H9 (cell line): ENCODE measurements at regions not wholly inside any gene's neighbourhood (a gene's known extent, or its start where the extent isn't known, plus 50 kb on each side); places are given as distances from the start of the nearest gene placed in this dataset.

Experiments used
- DNase-seq: peaks from one replicate; pipeline ENCODE4 v3.0.0-alpha.2; 2017
- H2AFZ ChIP-seq: one replicate; pipeline ENCODE4 v1.6.1; 2013; ENCODE audit warnings: mild to moderate bottlenecking, low read length, control low read depth, moderate library complexity
- H2AK5ac ChIP-seq: 2 replicates; pipeline ENCODE4 v1.6.1; 2013; ENCODE audit warnings: low read length, control low read depth, mixed read lengths; ENCODE audit not compliant: insufficient read length
- H2BK120ac ChIP-seq: one replicate; pipeline ENCODE4 v1.6.1; 2013; ENCODE audit warnings: low read depth, mild to moderate bottlenecking, low read length, control low read depth, inconsistent platforms; ENCODE audit not compliant: poor library complexity, severe bottlenecking
- H2BK12ac ChIP-seq: 2 replicates; pipeline ENCODE4 v1.6.1; 2013; ENCODE audit warnings: low read length, control low read depth, mixed read lengths, low read depth; ENCODE audit not compliant: insufficient read length
- H2BK15ac ChIP-seq: 2 replicates; pipeline ENCODE4 v1.6.1; 2013; ENCODE audit warnings: low read depth, low read length, control low read depth
- H2BK20ac ChIP-seq: one replicate; pipeline ENCODE4 v1.6.1; 2013; ENCODE audit warnings: low read depth, mild to moderate bottlenecking, low read length, control low read depth, inconsistent platforms; ENCODE audit not compliant: poor library complexity, severe bottlenecking
- H2BK5ac ChIP-seq: 2 replicates; pipeline ENCODE4 v1.6.1; 2013; ENCODE audit warnings: low read length, control low read depth, mixed read lengths; ENCODE audit not compliant: insufficient read length
- H3K14ac ChIP-seq: 2 replicates; pipeline ENCODE4 v1.6.1; 2013; ENCODE audit warnings: low read length, control low read depth; ENCODE audit not compliant: insufficient read depth
- H3K18ac ChIP-seq: 2 replicates; pipeline ENCODE4 v1.6.1; 2013; ENCODE audit warnings: low read depth, mild to moderate bottlenecking, mixed read lengths, low read length, control low read depth; ENCODE audit not compliant: insufficient read length
- H3K23ac ChIP-seq: 2 replicates; pipeline ENCODE4 v1.6.1; 2013; ENCODE audit warnings: low read length, control low read depth, mixed read lengths, low read depth; ENCODE audit not compliant: insufficient read length
- H3K23me2 ChIP-seq: 2 replicates; pipeline ENCODE4 v1.6.1; 2013; ENCODE audit warnings: low read depth, mild to moderate bottlenecking, mixed read lengths, low read length, control low read depth; ENCODE audit not compliant: insufficient read length, poor library complexity, severe bottlenecking
- H3K27ac ChIP-seq: 2 replicates; pipeline ENCODE4 v1.5.1; 2013; ENCODE audit warnings: low read length, control low read depth, mixed read lengths, low read depth; ENCODE audit not compliant: insufficient read length
- H3K27me3 ChIP-seq: 2 replicates; pipeline ENCODE4 v1.6.1; 2013; ENCODE audit warnings: low read length, control low read depth, inconsistent platforms; ENCODE audit not compliant: insufficient read depth
- H3K4ac ChIP-seq: 2 replicates; pipeline ENCODE4 v1.6.1; 2013; ENCODE audit warnings: low read depth, mild to moderate bottlenecking, control low read depth, inconsistent platforms, low read length, moderate library complexity
- H3K4me1 ChIP-seq: 2 replicates; pipeline ENCODE4 v1.6.1; 2013; ENCODE audit warnings: low read length, control low read depth, inconsistent platforms; ENCODE audit not compliant: insufficient read depth
- H3K4me2 ChIP-seq: 2 replicates; pipeline ENCODE4 v1.6.1; 2013; ENCODE audit warnings: low read length, control low read depth, mixed read lengths; ENCODE audit not compliant: insufficient read length, insufficient read depth
- H3K56ac ChIP-seq: 2 replicates; pipeline ENCODE4 v1.6.1; 2013; ENCODE audit warnings: low read depth, mild to moderate bottlenecking, mixed read lengths, low read length, control low read depth; ENCODE audit not compliant: insufficient read length
- H3K79me1 ChIP-seq: 2 replicates; pipeline ENCODE4 v1.6.1; 2013; ENCODE audit warnings: low read depth, mild to moderate bottlenecking, moderate library complexity, low read length, control low read depth, inconsistent platforms; ENCODE audit not compliant: insufficient read depth, poor library complexity, severe bottlenecking
- H3K79me2 ChIP-seq: 2 replicates; pipeline ENCODE4 v1.6.1; 2013; ENCODE audit warnings: low read length, control low read depth, inconsistent platforms; ENCODE audit not compliant: insufficient read depth
- H3K9ac ChIP-seq: 2 replicates; pipeline ENCODE4 v1.6.1; 2013; ENCODE audit warnings: low read length, control low read depth, mixed read lengths; ENCODE audit not compliant: insufficient read length; ENCODE audit errors: extremely low read depth
- H3K9me3 ChIP-seq: one replicate; pipeline ENCODE4 v1.6.1; 2013; ENCODE audit warnings: low read depth, low read length, inconsistent platforms; ENCODE audit not compliant: control insufficient read depth
- H3T11ph ChIP-seq: one replicate; pipeline ENCODE4 v1.6.1; 2013; ENCODE audit warnings: mild to moderate bottlenecking, low read length, control low read depth, inconsistent platforms
- H4K20me1 ChIP-seq: one replicate; pipeline ENCODE4 v1.6.1; 2013; ENCODE audit not compliant: control insufficient read depth, insufficient read length, insufficient read depth
- H4K5ac ChIP-seq: 2 replicates; pipeline ENCODE4 v1.6.1; 2013; ENCODE audit warnings: low read depth, mild to moderate bottlenecking, mixed read lengths, low read length, control low read depth; ENCODE audit not compliant: insufficient read length
- H4K8ac ChIP-seq: replicated peaks from 2 replicates; pipeline ENCODE4 v1.6.1; 2013; ENCODE audit warnings: low read length, control low read depth, mixed read lengths, low read depth; ENCODE audit not compliant: insufficient read length
- H4K91ac ChIP-seq: 2 replicates; pipeline ENCODE4 v1.6.1; 2013; ENCODE audit warnings: low read depth, mild to moderate bottlenecking, moderate library complexity, mixed read lengths, low read length, control low read depth; ENCODE audit not compliant: insufficient read length
- H3K27ac Mint-ChIP-seq, 3 experiments: 2 replicates in 2 of 3; 3 replicates in 1 of 3; pipeline ENCODE4 v1.8.0; 2020 to 2021; ENCODE audit warnings: mixed read lengths in 3 of 3, mild to moderate bottlenecking in 1 of 3, moderate library complexity in 1 of 3
- H3K27me3 Mint-ChIP-seq: 2 replicates; pipeline ENCODE4 v1.8.0; 2021; ENCODE audit warnings: low read depth, mild to moderate bottlenecking, moderate library complexity, mixed read lengths
- H3K36me3 Mint-ChIP-seq, 3 experiments: 2 replicates in 2 of 3; 3 replicates in 1 of 3; pipeline ENCODE4 v1.8.0; 2020 to 2021; ENCODE audit warnings: low read depth in 3 of 3, mixed read lengths in 3 of 3; ENCODE audit not compliant: insufficient read depth in 1 of 3
- H3K4me1 Mint-ChIP-seq, 2 experiments: 2 replicates each; pipeline ENCODE4 v1.8.0; 2020; ENCODE audit warnings: mixed read lengths in 2 of 2
- H3K4me3 Mint-ChIP-seq, 2 experiments: 2 replicates in 1 of 2; 3 replicates in 1 of 2; pipeline ENCODE4 v1.8.0; 2020 to 2021; ENCODE audit warnings: mild to moderate bottlenecking in 2 of 2, mixed read lengths in 2 of 2, moderate library complexity in 1 of 2
- H3K9me3 Mint-ChIP-seq, 2 experiments: 2 replicates in 1 of 2; 3 replicates in 1 of 2; pipeline ENCODE4 v1.8.0; 2020; ENCODE audit warnings: mild to moderate bottlenecking in 2 of 2, mixed read lengths in 2 of 2, moderate library complexity in 1 of 2
- CTCF ChIP-seq: fragments of 200-600 bp; sonication (generic); conservative IDR thresholded peaks from 3 replicates; pipeline ENCODE4 v1.8.0; 2021; ENCODE audit warnings: antibody characterized with exemption, mild to moderate bottlenecking
- WGBS: extraction: QIAGEN DNeasy Blood & Tissue Kit; methylation state at CpG from one replicate; pipeline ENCODE4 v1.1.7; 2013; ENCODE audit warnings: missing lambda C conversion rate, low lambda C conversion rate, mixed read lengths; ENCODE audit not compliant: insufficient read length; ENCODE audit errors: extremely low coverage; 5-methylcytosine and 5-hydroxymethylcytosine counted together

GRCh38 chr5:152056931-152057330 lies 132.3 kb upstream of the GLRA1 start:
- Histone ChIP-seq H3K27me3 (no peaks in the 10 kb centered on the region), H4K5ac (no peak overlapping the region), H3K23me2 (no peaks in the 10 kb centered on the region), H3K23ac (no peak overlapping the region), H3K4me1 (peaks cover 5% of the 10 kb centered on the region; the same call in 1 of the 2 replicates), H3K4ac (no peak overlapping the region), H3K9ac (no peak overlapping the region), H3K9me3 (no peaks in the 10 kb centered on the region), H3K4me2 (no peak overlapping the region), H4K20me1 (no peaks in the 10 kb centered on the region), H2AK5ac (no peak overlapping the region), H4K8ac (no peak overlapping the region), H3K79me1 (no peaks in the 10 kb centered on the region), H2BK120ac (no peak overlapping the region), H2BK12ac (no peak overlapping the region), H3K18ac (no peak overlapping the region), H3K79me2 (no peaks in the 10 kb centered on the region), H3K56ac (no peak overlapping the region), H3T11ph (no peak overlapping the region), H2AFZ (no peak overlapping the region), H2BK20ac (no peak overlapping the region), H2BK15ac (no peak overlapping the region), H3K27ac (no peak overlapping the region), H3K14ac (no peak overlapping the region), H2BK5ac (no peak overlapping the region), H4K91ac (no peak overlapping the region)
- no peaks in the 10 kb centered on the region; a peak in 1 of 5 replicates for H3K9me3 Mint-ChIP-seq
- no peak for DNase-seq
- no peak overlapping the region for H3K4me3 Mint-ChIP-seq
- no peaks in the 10 kb centered on the region for H3K36me3 Mint-ChIP-seq
- TF ChIP-seq CTCF: no peak
- H3K27me3 Mint-ChIP-seq: peaks cover 34% of the 10 kb centered on the region
- 0 out of 7 replicates have a peak overlapping the region, but pooled peaks of 1 of the 3 experiments have one; percentile 40 for H3K27ac Mint-ChIP-seq
- H3K4me1 Mint-ChIP-seq: peaks cover 9 to 11% of the 10 kb centered on the region in 2 experiments
- no CpG with 5 or more reads among the region's 7 CpGs for WGBS
